ENCODE measurements at regions not wholly inside any gene's neighbourhood (a gene's known extent, or its start where the extent isn't known, plus 50 kb on each side); places are given as distances from the start of the nearest gene placed in this dataset.

GRCh38 chr4:188780686-188781085, 641.4 kb downstream of the TRIML1 start:
- no peak for TF ChIP-seq CTCF (IDR thresholded peaks at IDR 0.05)
- no peak for TF ChIP-seq EP300 (IDR thresholded peaks at IDR 0.05)
- TF ChIP-seq POLR2A (IDR thresholded peaks at IDR 0.05), result no peak
